DND-41 (cell line): ENCODE measurements at regions not wholly inside any gene's neighbourhood (a gene's known extent, or its start where the extent isn't known, plus 50 kb on each side); places are given as distances from the start of the nearest gene placed in this dataset.

Source experiments
- ATAC-seq: fragments of 200-7000 bp; cut with Tn5 transposase; 3 replicates; pipeline ENCODE4 v1.9.1; 2021; ENCODE audit warnings: low read depth; ENCODE audit not compliant: insufficient read depth
- DNase-seq: peaks from one replicate; pipeline ENCODE4 v3.0.0-alpha.2; 2020
- H2AFZ ChIP-seq: 2 replicates; pipeline ENCODE4 v1.6.0; 2012; ENCODE audit warnings: low read depth, low read length
- H3K27ac ChIP-seq: 2 replicates; pipeline ENCODE4 v1.5.1; 2012; ENCODE audit warnings: low read length, inconsistent platforms
- H3K27me3 ChIP-seq: fragments of 200-600 bp; sonication (generic); 2 replicates; pipeline ENCODE4 v1.6.0; 2012; ENCODE audit warnings: low read length, mild to moderate bottlenecking, inconsistent platforms; ENCODE audit not compliant: insufficient read depth, poor library complexity
- H3K36me3 ChIP-seq: 2 replicates; pipeline ENCODE4 v1.5.1; 2012; ENCODE audit warnings: low read length, inconsistent platforms; ENCODE audit not compliant: insufficient read depth
- H3K4me1 ChIP-seq: 2 replicates; pipeline ENCODE4 v1.5.1; 2012; ENCODE audit warnings: mild to moderate bottlenecking, low read length; ENCODE audit not compliant: insufficient read depth
- H3K4me2 ChIP-seq: 2 replicates; pipeline ENCODE4 v1.6.0; 2012; ENCODE audit warnings: mild to moderate bottlenecking, moderate library complexity, low read length, inconsistent platforms; ENCODE audit not compliant: insufficient read depth
- H3K4me3 ChIP-seq, 2 experiments: fragments of 200-600 bp in 1 of 2; shearing (Covaris generic) in 1 of 2; 2 replicates each; pipeline ENCODE4 v1.5.1; 2012 to 2016; ENCODE audit warnings: inconsistent platforms in 2 of 2, low read length in 2 of 2, mild to moderate bottlenecking in 2 of 2, low read depth in 1 of 2, moderate library complexity in 1 of 2
- H3K79me2 ChIP-seq: 2 replicates; pipeline ENCODE4 v1.6.0; 2012; ENCODE audit warnings: low read length, inconsistent platforms; ENCODE audit not compliant: insufficient read depth
- H3K9ac ChIP-seq: 2 replicates; pipeline ENCODE4 v1.6.0; 2012; ENCODE audit warnings: low read depth, mild to moderate bottlenecking, inconsistent platforms, low read length, moderate library complexity
- H3K9me3 ChIP-seq: 2 replicates; pipeline ENCODE4 v1.5.1; 2012; ENCODE audit warnings: low read length, moderate library complexity, mild to moderate bottlenecking, inconsistent platforms; ENCODE audit not compliant: insufficient read depth, severe bottlenecking
- H4K20me1 ChIP-seq: 2 replicates; pipeline ENCODE4 v1.6.0; 2012; ENCODE audit warnings: low read length; ENCODE audit not compliant: insufficient read depth
- EZH2 ChIP-seq: IDR thresholded peaks from 3 replicates; pipeline ENCODE4 v1.6.1; 2012; ENCODE audit warnings: borderline replicate concordance, low read depth, mild to moderate bottlenecking, moderate library complexity, low read length, inconsistent platforms; ENCODE audit not compliant: severe bottlenecking
- TF ChIP-seq, protein P1 (sequence below): IDR thresholded peaks from 2 replicates; pipeline ENCODE4 v1.5.1; 2012; ENCODE audit warnings: borderline replicate concordance, low read length, moderate library complexity, mild to moderate bottlenecking; ENCODE audit not compliant: poor library complexity, severe bottlenecking; ENCODE audit errors: extremely low read depth

DNA sequence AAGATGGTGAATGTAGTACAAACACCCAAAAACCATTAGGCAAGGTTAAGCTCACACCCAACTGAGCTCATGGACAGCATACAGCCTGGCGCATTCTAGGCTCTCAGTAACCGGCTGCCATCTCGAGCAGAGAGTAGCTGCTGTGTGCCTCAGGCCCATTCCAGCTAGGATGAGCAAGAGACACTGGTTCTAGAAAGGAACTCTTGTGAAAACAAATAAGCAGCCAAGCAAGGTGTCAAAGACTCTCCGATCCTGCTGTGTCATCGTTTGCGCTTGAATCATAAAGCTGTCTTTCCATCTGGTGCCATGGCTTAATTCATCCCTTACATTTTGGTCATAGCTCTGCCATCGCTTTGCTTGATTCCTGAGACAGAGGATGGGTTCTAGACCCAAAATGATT, 135.4 kb upstream of the MSX2 start:
- Histone ChIP-seq H3K4me3 (no peak overlapping the region), H3K79me2 (no peaks in the 10 kb centered on the region), H3K27me3 (no peaks in the 10 kb centered on the region), H3K9me3 (no peaks in the 10 kb centered on the region), H2AFZ (no peak overlapping the region), H3K27ac (no peak overlapping the region), H3K4me2 (no peak overlapping the region), H4K20me1 (no peaks in the 10 kb centered on the region), H3K9ac (no peak overlapping the region), H3K36me3 (no peaks in the 10 kb centered on the region), H3K4me1 (no peaks in the 10 kb centered on the region)
- no peak for ATAC-seq
- DNase-seq, result no peak
- no peak for TF ChIP-seq EZH2
- TF ChIP-seq, protein P1, sequence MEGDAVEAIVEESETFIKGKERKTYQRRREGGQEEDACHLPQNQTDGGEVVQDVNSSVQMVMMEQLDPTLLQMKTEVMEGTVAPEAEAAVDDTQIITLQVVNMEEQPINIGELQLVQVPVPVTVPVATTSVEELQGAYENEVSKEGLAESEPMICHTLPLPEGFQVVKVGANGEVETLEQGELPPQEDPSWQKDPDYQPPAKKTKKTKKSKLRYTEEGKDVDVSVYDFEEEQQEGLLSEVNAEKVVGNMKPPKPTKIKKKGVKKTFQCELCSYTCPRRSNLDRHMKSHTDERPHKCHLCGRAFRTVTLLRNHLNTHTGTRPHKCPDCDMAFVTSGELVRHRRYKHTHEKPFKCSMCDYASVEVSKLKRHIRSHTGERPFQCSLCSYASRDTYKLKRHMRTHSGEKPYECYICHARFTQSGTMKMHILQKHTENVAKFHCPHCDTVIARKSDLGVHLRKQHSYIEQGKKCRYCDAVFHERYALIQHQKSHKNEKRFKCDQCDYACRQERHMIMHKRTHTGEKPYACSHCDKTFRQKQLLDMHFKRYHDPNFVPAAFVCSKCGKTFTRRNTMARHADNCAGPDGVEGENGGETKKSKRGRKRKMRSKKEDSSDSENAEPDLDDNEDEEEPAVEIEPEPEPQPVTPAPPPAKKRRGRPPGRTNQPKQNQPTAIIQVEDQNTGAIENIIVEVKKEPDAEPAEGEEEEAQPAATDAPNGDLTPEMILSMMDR, result no peak

DNA sequence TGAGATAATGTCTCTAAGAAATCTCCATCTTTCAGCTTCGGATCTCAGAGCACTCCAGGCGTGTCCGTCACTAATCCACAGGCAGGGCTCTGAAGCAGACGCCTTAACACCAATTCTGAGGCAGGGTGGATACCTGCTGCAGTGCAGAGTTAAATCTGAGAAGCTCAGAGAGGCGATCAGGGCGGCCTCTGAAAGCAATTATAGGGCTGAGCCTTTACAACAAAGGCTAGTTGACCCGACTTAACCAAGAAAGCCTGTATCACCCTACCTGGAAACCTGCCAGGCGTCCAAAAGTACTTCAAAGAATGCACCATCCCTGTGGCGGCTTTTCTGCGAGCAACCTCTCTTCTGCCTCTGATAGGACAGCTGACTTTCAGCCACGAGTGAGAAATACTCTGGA, 134.8 kb upstream of the MSX2 start:
- Histone ChIP-seq H3K9me3 (no peaks in the 10 kb centered on the region), H3K36me3 (no peaks in the 10 kb centered on the region), H3K27ac (no peak overlapping the region), H3K79me2 (no peaks in the 10 kb centered on the region), H3K4me3 (no peak overlapping the region), H2AFZ (no peak overlapping the region), H3K4me2 (no peak overlapping the region), H4K20me1 (no peaks in the 10 kb centered on the region), H3K27me3 (no peaks in the 10 kb centered on the region), H3K4me1 (no peaks in the 10 kb centered on the region), H3K9ac (no peak overlapping the region)
- ATAC-seq (no peak), DNase-seq (no peak)
- no peak for TF ChIP-seq EZH2

DNA sequence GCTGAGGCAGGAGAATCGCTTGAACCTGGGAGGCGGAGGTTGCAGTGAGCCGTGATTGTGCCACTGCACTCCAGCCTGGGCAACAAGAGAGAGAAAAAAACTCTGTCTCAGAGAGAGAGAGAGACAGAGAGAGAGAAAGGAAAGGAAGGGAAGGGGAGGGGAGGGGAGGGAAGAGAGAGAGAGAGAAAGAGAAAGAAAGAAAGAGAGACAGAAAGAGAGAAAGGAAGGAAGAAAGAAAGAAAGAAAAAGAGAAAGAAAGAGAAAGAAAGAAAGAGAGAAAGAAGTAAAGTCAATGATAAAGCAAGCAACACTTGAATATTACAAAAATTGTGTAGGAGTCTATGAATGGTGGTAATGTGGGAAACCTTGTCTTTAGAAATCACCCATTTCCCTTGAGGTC, 133.6 kb upstream of the MSX2 start:
- Histone ChIP-seq H3K9ac (no peak overlapping the region), H2AFZ (no peak overlapping the region), H3K4me1 (no peaks in the 10 kb centered on the region)

DNA sequence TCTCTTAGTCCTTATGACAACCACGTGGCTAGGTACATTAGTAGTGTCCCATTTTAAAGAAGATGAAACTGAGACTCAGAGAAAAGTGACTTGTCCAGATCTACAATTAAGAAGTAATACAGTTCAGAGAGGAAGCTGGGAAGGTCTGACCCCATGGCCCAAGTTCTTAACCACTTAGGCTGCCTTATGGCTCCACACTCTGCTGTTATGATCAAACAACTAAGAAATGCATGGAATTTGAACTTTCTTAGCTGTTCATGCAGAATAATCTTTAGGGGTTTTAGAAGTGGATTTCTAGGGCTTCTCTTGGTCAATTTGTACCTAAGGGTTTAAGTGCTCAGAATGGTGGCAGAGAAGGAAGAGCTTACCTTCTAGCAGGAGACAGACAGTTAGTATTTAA, 128.0 kb upstream of the MSX2 start:
- Histone ChIP-seq H3K27me3 (peaks cover 6% of the 10 kb centered on the region), H3K9me3 (no peaks in the 10 kb centered on the region), H3K4me2 (no peak overlapping the region), H2AFZ (no peak overlapping the region), H3K4me3 (no peak overlapping the region), H3K79me2 (no peaks in the 10 kb centered on the region), H3K4me1 (no peaks in the 10 kb centered on the region), H3K36me3 (no peaks in the 10 kb centered on the region), H3K27ac (no peak overlapping the region), H3K9ac (no peak overlapping the region), H4K20me1 (no peaks in the 10 kb centered on the region)
- DNase-seq (no peak), ATAC-seq (no peak)
- TF ChIP-seq EZH2, result no peak
- TF ChIP-seq, protein P1, result no peak

More for the DNA sequence above, 133.6 kb upstream of the MSX2 start:
- H3K9me3 ChIP-seq, result no peaks in the 10 kb centered on the region
- TF ChIP-seq, protein P1, result no peak
- no peak for TF ChIP-seq EZH2
- ATAC-seq, result no peak
- H3K4me2 ChIP-seq, result no peak overlapping the region
- no peak for DNase-seq
- H4K20me1 ChIP-seq, result no peaks in the 10 kb centered on the region
- H3K27ac ChIP-seq, result no peak overlapping the region
- H3K36me3 ChIP-seq, result no peaks in the 10 kb centered on the region
- H3K4me3 ChIP-seq, result no peak overlapping the region
- no peaks in the 10 kb centered on the region for H3K27me3 ChIP-seq
- no peaks in the 10 kb centered on the region for H3K79me2 ChIP-seq
